HG02610 (cell line): ENCODE measurements at regions not wholly inside any gene's neighbourhood (a gene's known extent, or its start where the extent isn't known, plus 50 kb on each side); places are given as distances from the start of the nearest gene placed in this dataset.
"Not testable (repeated sequence)": the region's sequence is repeated elsewhere in the genome, so short reads cannot be mapped to it uniquely, and the experiment has no call there.

Experiments
- ATAC-seq: cut with Tn5 transposase; IDR thresholded peaks from one replicate; pipeline ENCODE4 v1.9.1; 2021; ENCODE audit warnings: mild to moderate bottlenecking, moderate library complexity; ENCODE audit not compliant: unreplicated experiment

- no peak for ATAC-seq
Measured at GRCh38 chr20:26218301-26218700, 521.6 kb upstream of the ZNF337 start.

DNA sequence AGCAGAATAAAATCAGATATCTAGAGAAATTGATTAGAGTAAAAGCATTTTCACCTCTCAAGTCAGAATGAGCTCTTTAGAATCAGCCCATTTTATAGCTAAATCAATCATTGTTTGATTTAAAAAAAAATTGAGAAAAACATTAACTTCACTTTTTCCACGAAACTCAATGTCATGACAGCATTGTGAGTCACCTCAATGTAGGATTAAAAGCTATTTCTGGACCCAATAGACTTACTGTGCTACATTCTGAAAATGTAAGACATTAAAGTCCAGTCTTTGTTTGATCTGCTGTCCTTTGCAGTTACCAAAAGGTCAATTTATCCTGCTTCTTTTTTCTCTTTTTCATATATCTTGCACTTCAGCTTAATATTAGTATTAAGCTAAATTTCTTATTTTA is 519.4 kb upstream of the ZNF337 start:
- no peak for ATAC-seq

DNA sequence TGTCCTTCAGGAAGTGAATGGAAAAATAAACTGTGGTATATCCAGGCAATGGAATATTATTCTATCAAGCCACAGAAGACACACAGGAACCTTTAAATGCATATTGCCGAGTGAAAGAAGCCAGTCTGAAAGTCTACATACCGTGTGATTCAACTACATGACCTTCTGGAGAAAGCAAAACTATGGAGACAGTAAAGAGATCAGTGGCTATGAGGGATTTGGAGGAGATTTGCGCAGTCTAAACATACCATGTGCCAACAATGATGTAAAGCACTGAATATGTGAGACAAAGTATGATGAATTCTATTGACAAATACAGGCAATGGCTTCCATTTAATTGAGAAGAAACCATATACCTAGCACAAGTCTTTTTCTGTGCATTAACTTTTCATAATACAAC is 518.3 kb upstream of the ZNF337 start:
- ATAC-seq, result no peak

- no peak for ATAC-seq
Measured at GRCh38 chr20:26209171-26209941, 512.7 kb upstream of the ZNF337 start.

GRCh38 chr20:26208296-26209091 is 511.8 kb upstream of the ZNF337 start:
- no peak for ATAC-seq

- ATAC-seq, result not testable (repeated sequence)
Measured at GRCh38 chr20:26207967-26208295, 511.3 kb upstream of the ZNF337 start.

GRCh38 chr20:26207237-26207966 is 510.7 kb upstream of the ZNF337 start:
- ATAC-seq, result no peak

GRCh38 chr20:26205350-26205749 is 508.7 kb upstream of the ZNF337 start:
- ATAC-seq, result no peak

DNA sequence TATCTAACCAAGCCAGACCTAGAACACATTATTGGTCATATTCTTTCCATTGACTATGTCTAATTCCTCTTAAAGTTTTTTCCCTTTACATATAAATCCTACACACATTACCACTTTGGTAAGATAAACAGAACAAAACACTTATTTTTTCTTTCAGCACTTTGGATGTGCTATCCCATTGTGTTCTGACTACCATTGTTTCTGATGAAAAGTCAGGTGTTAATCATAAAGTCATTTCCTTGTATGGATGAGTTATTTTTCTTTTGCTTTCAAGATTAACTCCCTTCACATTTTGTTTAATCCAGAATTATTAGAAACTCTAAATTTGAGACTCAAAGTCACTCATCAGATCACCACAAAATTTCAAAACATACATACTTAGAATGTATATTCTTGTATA is 504.4 kb upstream of the ZNF337 start:
- ATAC-seq, result not testable (repeated sequence)

GRCh38 chr20:26187329-26187728 is 490.7 kb upstream of the ZNF337 start:
- ATAC-seq, result not testable (repeated sequence)

GRCh38 chr20:26183720-26184119 is 487.1 kb upstream of the ZNF337 start:
- not testable (repeated sequence) for ATAC-seq

DNA sequence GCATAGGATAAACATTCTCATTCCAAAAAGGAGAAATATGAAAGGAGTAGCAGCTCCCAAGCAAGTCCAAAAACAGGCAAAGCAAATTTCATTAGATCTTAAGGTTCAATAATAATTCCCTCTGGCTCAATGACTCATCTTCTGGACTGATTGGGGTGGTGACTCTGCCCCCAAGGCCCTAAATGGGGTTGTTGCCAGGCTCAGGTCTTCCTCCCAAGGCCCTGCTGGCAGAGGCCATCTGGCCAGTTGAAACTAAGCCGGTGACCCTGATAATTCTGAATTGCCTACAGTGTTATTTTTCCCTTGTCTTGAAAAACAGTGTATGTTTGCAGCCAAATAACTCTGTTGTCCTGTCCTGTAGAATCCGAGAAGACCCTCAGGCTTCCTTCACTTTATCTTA is 484.7 kb upstream of the ZNF337 start:
- ATAC-seq, result not testable (repeated sequence)

DNA sequence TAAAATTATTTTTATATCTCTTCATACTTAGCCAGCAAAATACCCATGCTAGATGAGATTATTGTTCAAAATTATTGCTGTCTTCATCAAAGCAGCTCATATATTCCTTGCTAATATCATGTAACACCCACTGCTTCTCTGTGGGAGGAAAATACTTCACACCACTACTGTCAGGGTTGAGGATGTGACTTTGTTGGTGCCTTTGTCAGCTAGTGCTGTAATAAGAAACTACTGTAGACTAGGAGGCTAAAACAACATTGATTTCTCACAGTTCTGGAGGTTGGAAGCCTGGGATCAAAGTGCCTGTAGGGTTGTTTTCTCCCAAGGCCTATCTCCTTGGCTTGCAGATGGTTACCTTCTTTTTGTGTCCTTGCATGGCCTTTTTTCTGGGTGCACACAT is 475.2 kb upstream of the ZNF337 start:
- ATAC-seq, result not testable (repeated sequence)

GRCh38 chr20:26169506-26169905 is 472.9 kb upstream of the ZNF337 start:
- no peak for ATAC-seq

GRCh38 chr20:26167499-26167898 is 470.8 kb upstream of the ZNF337 start:
- no peak for ATAC-seq

DNA sequence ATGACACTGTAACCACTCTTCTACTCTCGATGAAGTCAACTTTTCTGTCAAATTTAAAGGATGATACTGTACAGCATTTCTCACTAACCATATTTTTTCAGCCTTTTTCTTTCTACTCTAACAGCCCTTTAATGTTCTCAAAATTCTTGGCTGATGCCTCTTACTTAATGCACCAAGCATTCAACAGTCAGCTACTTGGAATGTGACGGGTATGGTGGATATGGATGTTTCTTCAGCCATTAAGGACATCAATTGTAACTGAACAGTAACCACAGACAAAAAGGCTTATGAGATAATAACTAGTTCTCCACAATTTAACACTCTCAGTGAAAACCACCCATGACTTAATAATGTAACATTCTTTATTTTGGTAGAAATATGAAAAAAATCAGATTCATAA is 467.2 kb upstream of the ZNF337 start:
- ATAC-seq, result no peak

- not testable (repeated sequence) for ATAC-seq
Measured at GRCh38 chr20:26163151-26163550, 466.5 kb upstream of the ZNF337 start.

DNA sequence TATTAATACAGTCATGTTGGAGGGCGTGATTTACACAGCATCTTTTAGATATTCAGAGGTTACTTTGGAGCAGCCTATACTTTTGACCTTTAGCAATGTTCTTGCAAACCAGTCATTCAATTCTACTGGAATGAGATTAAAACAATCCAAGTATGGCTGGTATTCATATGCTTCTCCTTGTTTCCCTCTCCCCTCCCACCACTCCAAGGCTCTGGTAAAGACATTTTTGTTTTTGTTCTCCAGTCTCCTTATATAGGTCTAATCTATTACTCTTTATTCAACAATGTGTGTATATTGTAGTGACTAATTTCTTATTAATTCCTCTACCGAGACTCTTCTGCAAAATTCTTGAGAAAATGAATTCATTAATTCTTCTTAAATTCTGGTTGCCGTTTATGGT is 465.1 kb upstream of the ZNF337 start:
- ATAC-seq, result not testable (repeated sequence)

GRCh38 chr20:26160916-26161315 is 464.3 kb upstream of the ZNF337 start:
- ATAC-seq, result not testable (repeated sequence)

DNA sequence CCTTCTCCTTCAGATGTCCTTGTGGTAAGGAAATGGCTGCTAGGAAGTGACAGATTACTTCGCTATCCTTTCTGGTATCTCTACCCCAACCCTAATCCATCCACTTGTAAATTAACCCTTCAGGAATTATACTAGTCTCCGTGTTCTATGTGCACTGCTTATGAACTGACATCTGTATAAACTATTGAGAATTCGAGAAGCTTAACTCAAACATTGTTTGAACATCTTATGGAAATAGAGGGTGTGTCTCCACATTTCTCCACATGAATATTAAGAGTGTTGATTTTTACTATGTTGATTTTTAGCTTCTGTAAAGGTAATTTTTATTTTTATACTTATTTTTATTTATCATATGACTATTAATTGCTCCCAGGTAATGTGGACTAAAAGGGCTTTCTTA is 457.6 kb upstream of the ZNF337 start:
- ATAC-seq, result no peak

- no peak for ATAC-seq
Measured at GRCh38 chr20:26135325-26136110, 438.9 kb upstream of the ZNF337 start.
